Activated CD4-positive, alpha-beta memory T cell treated with anti-CD3 and anti-CD28 coated beads for 36 hours (primary cell): ENCODE measurements at regions not wholly inside any gene's neighbourhood (a gene's known extent, or its start where the extent isn't known, plus 50 kb on each side); places are given as distances from the start of the nearest gene placed in this dataset.

Experiments
- CTCF ChIA-PET: fragments of 350-600 bp; sonication (Branson Sonifier 250); formaldehyde crosslinking; loops from one replicate; lab custom pipeline; 2021; ENCODE audit warnings: antibody characterized with exemption, inconsistent platforms; lab: Charles Lee
- POLR2A ChIA-PET: fragments of 350-600 bp; sonication (Branson Sonifier 250); formaldehyde crosslinking; loops from one replicate; lab custom pipeline; 2021; ENCODE audit warnings: antibody characterized with exemption; lab: Charles Lee
- DNase-seq: peaks from one replicate; pipeline ENCODE4 v3.0.0-alpha.2; 2020
- H3K27ac Mint-ChIP-seq: one replicate; pipeline ENCODE4 v1.8.0; 2021; ENCODE audit warnings: mixed read lengths
- H3K27me3 Mint-ChIP-seq: one replicate; pipeline ENCODE4 v1.8.0; 2021; ENCODE audit warnings: mixed read lengths
- H3K36me3 Mint-ChIP-seq: one replicate; pipeline ENCODE4 v1.8.0; 2021; ENCODE audit warnings: mixed read lengths
- H3K4me1 Mint-ChIP-seq: one replicate; pipeline ENCODE4 v1.8.0; 2021; ENCODE audit warnings: low read depth, mixed read lengths
- H3K4me3 Mint-ChIP-seq: one replicate; pipeline ENCODE4 v1.8.0; 2021; ENCODE audit warnings: mild to moderate bottlenecking, mixed read lengths
- H3K9me3 Mint-ChIP-seq: one replicate; pipeline ENCODE4 v1.8.0; 2021; ENCODE audit warnings: mixed read lengths
- intact Hi-C: fragments of 100-400 bp; cut with micrococcal nuclease; formaldehyde crosslinking; loops from one replicate; pipeline ENCODE4 v1.15.1; 2023

- intact Hi-C loops: no loop called here
- POLR2A ChIA-PET: interaction anchor here (0.6 kb wide), 1 partner anchor 1016 kb away, joined by 3 read pairs; no protein-coding TSS in a partner anchor
- no peaks in the 10 kb centered on the region for H3K9me3 Mint-ChIP-seq
- no peaks in the 10 kb centered on the region for H3K36me3 Mint-ChIP-seq
- CTCF ChIA-PET: no interaction called here
- no peak overlapping the region for H3K4me3 Mint-ChIP-seq
- DNase-seq: no peak
- H3K27ac Mint-ChIP-seq: no peak overlapping the region
- no peaks in the 10 kb centered on the region for H3K4me1 Mint-ChIP-seq
- H3K27me3 Mint-ChIP-seq: no peaks in the 10 kb centered on the region
These were observed 339.0 kb upstream of the BOD1L1 start for GRCh38 chr4:13966231-13967195.

GRCh38 chr4:13968723-13969122 is 341.2 kb upstream of the BOD1L1 start:
- H3K27ac Mint-ChIP-seq: no peak overlapping the region
- H3K9me3 Mint-ChIP-seq: no peaks in the 10 kb centered on the region
- no peaks in the 10 kb centered on the region for H3K27me3 Mint-ChIP-seq
- ChIA-PET CTCF (no interaction called here), POLR2A (no interaction called here)
- no peaks in the 10 kb centered on the region for H3K36me3 Mint-ChIP-seq
- intact Hi-C loops: no loop called here
- DNase-seq: no peak
- no peaks in the 10 kb centered on the region for H3K4me1 Mint-ChIP-seq
- H3K4me3 Mint-ChIP-seq: no peak overlapping the region

- intact Hi-C loops: no loop called here
- Mint-ChIP-seq H3K27ac (no peak overlapping the region), H3K4me1 (no peaks in the 10 kb centered on the region), H3K36me3 (no peaks in the 10 kb centered on the region), H3K27me3 (no peaks in the 10 kb centered on the region), H3K9me3 (no peaks in the 10 kb centered on the region), H3K4me3 (no peak overlapping the region)
- ChIA-PET CTCF (no interaction called here), POLR2A (no interaction called here)
- no peak for DNase-seq
These were observed 342.8 kb upstream of the BOD1L1 start for GRCh38 chr4:13970349-13970748.

- ChIA-PET POLR2A (no interaction called here), CTCF (no interaction called here)
- H3K36me3 Mint-ChIP-seq: no peaks in the 10 kb centered on the region
- H3K4me1 Mint-ChIP-seq: no peaks in the 10 kb centered on the region
- no peak overlapping the region for H3K27ac Mint-ChIP-seq
- intact Hi-C loops: no loop called here
- no peak overlapping the region for H3K4me3 Mint-ChIP-seq
- no peaks in the 10 kb centered on the region for H3K9me3 Mint-ChIP-seq
- no peaks in the 10 kb centered on the region for H3K27me3 Mint-ChIP-seq
- DNase-seq: no peak
These were observed 350.2 kb upstream of the BOD1L1 start for GRCh38 chr4:13977746-13978145.

GRCh38 chr4:13980317-13981310 is 353.1 kb upstream of the BOD1L1 start:
- H3K27ac Mint-ChIP-seq: no peak overlapping the region
- no peaks in the 10 kb centered on the region for H3K27me3 Mint-ChIP-seq
- no peaks in the 10 kb centered on the region for H3K9me3 Mint-ChIP-seq
- intact Hi-C loops: no loop called here
- no peak overlapping the region for H3K4me3 Mint-ChIP-seq
- POLR2A ChIA-PET: no interaction called here
- H3K4me1 Mint-ChIP-seq: no peaks in the 10 kb centered on the region
- H3K36me3 Mint-ChIP-seq: no peaks in the 10 kb centered on the region
- CTCF ChIA-PET: no interaction called here
- no peak for DNase-seq

- H3K4me1 Mint-ChIP-seq: no peaks in the 10 kb centered on the region
- no peak overlapping the region for H3K4me3 Mint-ChIP-seq
- intact Hi-C loops: no loop called here
- no peak for DNase-seq
- CTCF ChIA-PET: no interaction called here
- no peak overlapping the region for H3K27ac Mint-ChIP-seq
- no peaks in the 10 kb centered on the region for H3K36me3 Mint-ChIP-seq
- H3K27me3 Mint-ChIP-seq: no peaks in the 10 kb centered on the region
- H3K9me3 Mint-ChIP-seq: no peaks in the 10 kb centered on the region
- POLR2A ChIA-PET: no interaction called here
These were observed 354.0 kb upstream of the BOD1L1 start for GRCh38 chr4:13981499-13981898.

- CTCF ChIA-PET: no interaction called here
- Mint-ChIP-seq H3K4me1 (no peaks in the 10 kb centered on the region), H3K4me3 (no peak overlapping the region), H3K27me3 (no peaks in the 10 kb centered on the region), H3K9me3 (no peaks in the 10 kb centered on the region), H3K36me3 (no peaks in the 10 kb centered on the region), H3K27ac (no peak overlapping the region)
- intact Hi-C loops: no loop called here
- DNase-seq: no peak
- POLR2A ChIA-PET: no interaction called here
These were observed 354.5 kb upstream of the BOD1L1 start for GRCh38 chr4:13982010-13982409.

- ChIA-PET CTCF (no interaction called here), POLR2A (no interaction called here)
- Mint-ChIP-seq H3K27ac (no peak overlapping the region), H3K4me1 (no peaks in the 10 kb centered on the region), H3K27me3 (no peaks in the 10 kb centered on the region), H3K36me3 (no peaks in the 10 kb centered on the region), H3K4me3 (no peak overlapping the region), H3K9me3 (no peaks in the 10 kb centered on the region)
- intact Hi-C loops: no loop called here
- no peak for DNase-seq
These were observed 355.8 kb upstream of the BOD1L1 start for GRCh38 chr4:13983189-13983790.

GRCh38 chr4:13984991-13985800 is 357.7 kb upstream of the BOD1L1 start:
- Mint-ChIP-seq H3K9me3 (no peaks in the 10 kb centered on the region), H3K4me1 (no peaks in the 10 kb centered on the region), H3K36me3 (no peaks in the 10 kb centered on the region), H3K27ac (no peak overlapping the region), H3K4me3 (no peak overlapping the region), H3K27me3 (no peaks in the 10 kb centered on the region)
- intact Hi-C loops: no loop called here
- POLR2A ChIA-PET: no interaction called here
- no peak for DNase-seq
- CTCF ChIA-PET: no interaction called here

- DNase-seq: no peak
- no peaks in the 10 kb centered on the region for H3K4me1 Mint-ChIP-seq
- no peaks in the 10 kb centered on the region for H3K9me3 Mint-ChIP-seq
- H3K27me3 Mint-ChIP-seq: no peaks in the 10 kb centered on the region
- ChIA-PET POLR2A (no interaction called here), CTCF (no interaction called here)
- intact Hi-C loops: no loop called here
- no peaks in the 10 kb centered on the region for H3K36me3 Mint-ChIP-seq
- no peak overlapping the region for H3K27ac Mint-ChIP-seq
- no peak overlapping the region for H3K4me3 Mint-ChIP-seq
These were observed 358.3 kb upstream of the BOD1L1 start for GRCh38 chr4:13985837-13986236.

- no peaks in the 10 kb centered on the region for H3K9me3 Mint-ChIP-seq
- CTCF ChIA-PET: no interaction called here
- POLR2A ChIA-PET: no interaction called here
- H3K27ac Mint-ChIP-seq: no peak overlapping the region
- DNase-seq: no peak
- H3K27me3 Mint-ChIP-seq: no peaks in the 10 kb centered on the region
- intact Hi-C loops: no loop called here
- no peak overlapping the region for H3K4me3 Mint-ChIP-seq
- no peaks in the 10 kb centered on the region for H3K36me3 Mint-ChIP-seq
- no peaks in the 10 kb centered on the region for H3K4me1 Mint-ChIP-seq
These were observed 359.0 kb upstream of the BOD1L1 start for GRCh38 chr4:13986548-13986947.
